Peyer's patch (tissue), 4 donors: ENCODE measurements at regions not wholly inside any gene's neighbourhood (a gene's known extent, or its start where the extent isn't known, plus 50 kb on each side); places are given as distances from the start of the nearest gene placed in this dataset.
"Not testable (repeated sequence)": the region's sequence is repeated elsewhere in the genome, so short reads cannot be mapped to it uniquely, and the experiment has no call there.

Experiments
- CTCF ChIP-seq, 6 experiments: fragments of 450-650 bp in 4 of 6; fragments of 200-600 bp in 2 of 6; sonication (generic) in 1 of 6; IDR thresholded peaks; one replicate each; pipeline ENCODE4 v1.5.1; 2017 to 2019; ENCODE audit warnings: antibody characterized with exemption in 6 of 6, mild to moderate bottlenecking in 3 of 6, moderate library complexity in 1 of 6
- POLR2A ChIP-seq, 2 donors: fragments of 450-650 bp; IDR thresholded peaks; one replicate each; pipeline ENCODE4 v1.5.1; 2017; ENCODE audit warnings: antibody characterized with exemption in 2 of 2, mild to moderate bottlenecking in 2 of 2, moderate library complexity in 2 of 2

GRCh38 chr15:22598552-22598951 is 139.8 kb downstream of the GOLGA6L22 start:
- TF ChIP-seq CTCF, POLR2A (IDR thresholded peaks at IDR 0.05): not testable (repeated sequence)
